Cardiac septum (tissue), 1 donor: ENCODE measurements at regions not wholly inside any gene's neighbourhood (a gene's known extent, or its start where the extent isn't known, plus 50 kb on each side); places are given as distances from the start of the nearest gene placed in this dataset.

Experiments
- DNase-seq: peaks from one replicate; pipeline ENCODE4 v3.0.0-alpha.2; 2020; ENCODE audit warnings: low spot score
- intact Hi-C: fragments of 100-400 bp; cut with DNase I; formaldehyde crosslinking; loops from one replicate; pipeline ENCODE4 v1.14.0; 2022
- donor health status: DM: no; HTN: no; CAD: no.

DNA sequence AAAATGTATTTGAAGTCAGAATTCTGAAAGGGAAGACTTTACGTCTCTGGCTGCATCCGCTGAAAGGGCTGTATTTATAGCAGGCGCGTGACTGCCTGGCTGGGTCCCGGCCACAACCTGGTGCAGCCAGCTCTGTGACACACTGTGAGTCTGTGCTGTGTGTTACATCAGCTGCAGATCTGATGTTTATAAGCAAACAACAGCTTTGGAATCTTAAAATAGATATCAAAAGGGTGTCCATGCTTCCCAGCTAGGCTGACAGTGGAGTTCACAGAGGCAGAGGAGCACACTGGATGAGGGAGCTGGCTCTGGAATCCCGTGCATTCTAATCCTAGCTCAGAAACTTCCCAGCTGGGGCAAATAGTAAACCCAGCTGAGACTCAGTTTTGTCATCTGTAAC, 433.4 kb upstream of the BRINP1 start:
- intact Hi-C loops: no loop called here
- DNase-seq: no peak

DNA sequence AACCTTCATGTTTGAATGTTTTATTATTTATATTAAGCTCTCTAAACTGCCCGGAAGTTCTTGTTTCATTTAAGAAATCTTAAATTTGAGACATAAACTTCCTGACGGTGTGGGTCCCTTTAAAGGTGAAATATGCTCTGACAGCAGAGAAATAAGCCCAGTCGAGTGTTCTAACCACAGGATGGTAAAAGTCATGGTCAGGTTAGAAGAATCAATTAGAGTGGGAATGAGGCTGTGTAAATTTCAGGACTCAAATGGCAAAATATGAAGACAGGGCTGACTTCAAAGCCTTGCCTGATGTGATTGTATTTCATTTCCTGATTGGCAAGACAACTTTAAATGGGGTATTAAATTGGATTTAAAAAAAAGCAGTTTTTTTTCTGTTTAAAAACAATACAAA, 432.9 kb upstream of the BRINP1 start:
- intact Hi-C loops: no loop called here
- DNase-seq: no peak

GRCh38 chr9:119801311-119801710, 432.1 kb upstream of the BRINP1 start:
- DNase-seq: no peak
- intact Hi-C loops: no loop called here

- DNase-seq: no peak
- intact Hi-C loops: loop anchor here (2.0 kb wide), 1 partner anchor 21 kb away; no protein-coding TSS in a partner anchor
These were observed 426.2 kb upstream of the BRINP1 start for GRCh38 chr9:119795395-119795794.

- intact Hi-C loops: loop anchor here (2.0 kb wide), 1 partner anchor 22 kb away; no protein-coding TSS in a partner anchor
- no peak for DNase-seq
These were observed 425.6 kb upstream of the BRINP1 start for GRCh38 chr9:119794836-119795235.

GRCh38 chr9:119793218-119793617, 424.0 kb upstream of the BRINP1 start:
- no peak for DNase-seq
- intact Hi-C loops: no loop called here

GRCh38 chr9:119792242-119792641, 423.0 kb upstream of the BRINP1 start:
- no peak for DNase-seq
- intact Hi-C loops: no loop called here

- intact Hi-C loops: no loop called here
- DNase-seq: no peak
These were observed 420.8 kb upstream of the BRINP1 start for GRCh38 chr9:119789987-119790386.

- DNase-seq: no peak
- intact Hi-C loops: no loop called here
These were observed 419.7 kb upstream of the BRINP1 start for GRCh38 chr9:119788921-119789320.

DNA sequence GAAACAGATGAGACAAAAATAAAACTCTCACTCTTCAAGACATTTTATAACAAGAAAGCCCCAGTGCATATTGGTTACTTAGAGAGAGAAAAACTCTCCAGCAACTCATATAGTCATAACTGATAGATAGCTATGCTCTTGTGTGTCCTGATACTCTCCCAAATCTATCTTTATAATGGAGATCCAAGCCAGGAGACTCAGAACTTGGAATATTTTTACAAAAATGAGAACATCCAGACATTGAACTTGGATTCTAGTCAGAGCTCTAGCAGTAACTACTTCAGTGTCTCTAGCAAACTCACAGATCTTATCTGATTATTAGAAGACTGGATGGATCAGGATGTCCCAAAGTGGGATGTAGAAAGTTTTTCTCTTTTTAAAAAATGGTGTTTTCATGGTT, 412.7 kb upstream of the BRINP1 start:
- intact Hi-C loops: no loop called here
- DNase-seq: no peak

DNA sequence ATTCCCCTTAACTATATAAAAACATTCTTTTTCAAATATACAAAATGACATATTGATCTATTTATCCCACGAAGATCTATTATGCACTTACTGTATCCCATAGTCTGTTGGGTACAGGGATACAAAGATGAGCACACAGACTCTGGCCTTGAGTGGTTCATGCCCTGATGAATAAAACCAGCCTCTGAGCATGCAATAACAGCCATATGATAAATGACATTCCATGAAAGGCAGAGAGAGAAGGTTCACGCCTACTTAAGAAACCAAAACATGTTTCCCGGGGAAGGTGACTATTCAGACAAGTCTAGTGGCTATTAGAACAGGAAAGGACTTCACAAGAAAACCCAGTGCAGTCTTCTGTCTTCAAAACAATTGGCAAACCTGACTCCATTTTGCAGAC, 406.2 kb upstream of the BRINP1 start:
- no peak for DNase-seq
- intact Hi-C loops: no loop called here

DNA sequence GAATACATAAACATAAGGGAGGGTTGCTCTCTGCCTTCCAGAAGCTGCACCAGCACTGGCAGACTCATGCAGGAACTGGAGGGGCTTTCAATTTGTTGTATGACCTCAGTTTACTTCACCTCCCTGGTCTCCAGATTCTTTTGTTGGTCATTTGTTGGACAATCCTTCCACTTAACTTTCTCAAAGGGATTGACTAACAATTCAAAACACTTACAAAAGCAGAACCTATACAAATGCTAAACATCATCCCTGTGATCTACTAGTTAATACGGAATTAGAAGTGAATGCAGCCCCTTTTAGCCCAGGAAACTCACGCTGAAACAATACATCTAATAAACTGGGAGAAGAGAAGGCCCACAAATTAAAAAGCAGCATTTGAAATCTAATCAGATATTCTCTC, 404.6 kb upstream of the BRINP1 start:
- intact Hi-C loops: no loop called here
- no peak for DNase-seq

DNA sequence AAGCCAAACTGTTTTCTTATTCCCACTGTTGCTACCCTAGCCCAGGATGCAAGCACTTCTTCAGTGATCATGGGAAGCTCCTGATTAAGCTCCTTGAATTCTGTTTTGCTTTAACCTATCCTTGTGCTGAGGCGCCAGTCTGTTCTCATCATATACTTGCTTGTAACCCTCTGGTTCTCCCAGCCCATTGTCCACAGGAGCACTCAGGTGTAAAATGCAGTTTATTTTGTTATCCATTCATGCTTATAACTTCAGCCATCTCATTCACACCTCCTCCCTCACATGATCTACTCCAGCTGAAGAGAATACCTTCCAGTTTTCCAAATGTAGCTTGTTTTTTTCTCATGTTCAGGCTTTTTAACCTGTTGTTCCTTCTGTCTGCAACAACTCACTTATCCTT, 402.1 kb upstream of the BRINP1 start:
- DNase-seq: no peak
- intact Hi-C loops: no loop called here

- intact Hi-C loops: no loop called here
- no peak for DNase-seq
These were observed 399.0 kb upstream of the BRINP1 start for GRCh38 chr9:119768266-119768665.

GRCh38 chr9:119765632-119766175, 396.5 kb upstream of the BRINP1 start:
- intact Hi-C loops: no loop called here
- DNase-seq: no peak

DNA sequence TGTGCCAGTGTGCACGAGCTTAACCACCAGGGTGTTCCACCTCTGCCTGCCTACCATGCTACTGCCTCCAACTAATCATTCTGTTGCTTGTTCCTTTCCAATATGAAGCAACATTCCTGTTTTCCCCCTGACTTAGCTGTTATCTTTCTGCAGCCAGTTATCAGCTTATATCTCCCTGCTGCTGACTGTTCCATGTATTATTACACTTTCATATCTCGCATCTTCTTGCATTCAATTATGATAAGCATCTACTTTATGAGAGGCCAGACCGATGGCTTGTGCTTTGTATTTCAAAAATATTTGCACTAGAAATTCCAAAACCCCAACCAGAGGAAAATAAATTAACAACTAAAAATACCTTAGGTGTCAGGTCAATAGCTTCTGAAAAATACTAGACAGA, 394.0 kb upstream of the BRINP1 start:
- intact Hi-C loops: no loop called here
- no peak for DNase-seq

- intact Hi-C loops: no loop called here
These were observed 392.6 kb upstream of the BRINP1 start for GRCh38 chr9:119761812-119762211.

DNA sequence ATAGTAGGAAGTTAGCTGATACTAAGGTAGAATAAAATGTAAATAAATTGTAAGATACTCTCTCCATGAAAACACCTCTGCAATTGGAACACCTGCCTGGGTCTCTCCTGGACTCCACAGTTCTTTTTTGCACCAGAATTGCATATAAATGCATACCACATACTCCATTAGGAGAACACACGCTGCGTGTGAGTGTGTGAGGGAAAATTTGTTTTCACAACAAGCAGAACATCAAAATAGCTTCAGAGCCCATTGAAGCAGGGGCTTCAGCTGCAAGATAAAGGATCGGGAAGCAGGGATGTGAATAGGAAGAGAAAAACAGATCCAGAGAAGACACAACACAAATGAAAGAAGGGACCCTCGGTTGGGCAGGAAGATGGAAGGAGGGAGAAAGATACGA, 389.8 kb upstream of the BRINP1 start:
- intact Hi-C loops: no loop called here

More at GRCh38 chr9:119761812-119762211, 392.6 kb upstream of the BRINP1 start:
- DNase-seq: no peak

DNA sequence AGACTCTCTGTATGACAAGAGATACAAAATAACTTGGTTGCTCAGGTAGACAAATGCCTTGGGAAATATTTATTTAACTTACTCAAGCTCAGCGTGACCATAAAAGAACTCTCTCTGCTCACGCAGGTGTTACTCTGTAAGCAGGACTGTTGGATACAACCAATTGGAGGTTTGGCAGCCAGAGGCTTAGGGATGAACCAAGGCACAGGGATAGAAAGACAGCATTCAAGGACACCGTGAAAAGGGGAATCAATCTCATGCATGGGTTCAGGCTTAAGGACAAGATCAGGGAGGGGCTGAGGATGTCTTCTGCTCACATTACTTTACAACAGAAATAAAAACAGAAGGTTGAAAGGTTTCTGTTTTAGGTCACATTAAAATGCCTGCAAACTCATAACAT, 389.0 kb upstream of the BRINP1 start:
- intact Hi-C loops: no loop called here
- DNase-seq: no peak

More for the DNA sequence above, 389.8 kb upstream of the BRINP1 start:
- no peak for DNase-seq

DNA sequence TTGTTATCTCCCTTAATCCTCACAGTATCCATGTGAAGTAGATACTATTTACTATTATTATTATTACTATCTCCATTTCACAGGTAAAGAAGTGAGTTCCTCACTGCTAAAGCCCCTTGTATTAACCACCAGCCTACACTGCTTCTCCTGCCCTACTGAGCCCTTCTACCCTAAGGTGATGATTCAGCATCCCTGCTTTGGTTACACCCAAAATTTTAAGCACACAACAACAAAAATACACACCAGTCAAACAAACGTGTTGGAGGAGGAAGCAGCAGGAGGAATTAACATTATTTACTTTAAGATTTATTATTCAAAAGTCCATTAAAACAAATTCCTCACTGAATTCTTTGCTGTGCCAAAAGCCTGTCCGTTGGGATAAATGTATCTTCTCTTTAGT, 370.2 kb upstream of the BRINP1 start:
- intact Hi-C loops: no loop called here
- no peak for DNase-seq

DNA sequence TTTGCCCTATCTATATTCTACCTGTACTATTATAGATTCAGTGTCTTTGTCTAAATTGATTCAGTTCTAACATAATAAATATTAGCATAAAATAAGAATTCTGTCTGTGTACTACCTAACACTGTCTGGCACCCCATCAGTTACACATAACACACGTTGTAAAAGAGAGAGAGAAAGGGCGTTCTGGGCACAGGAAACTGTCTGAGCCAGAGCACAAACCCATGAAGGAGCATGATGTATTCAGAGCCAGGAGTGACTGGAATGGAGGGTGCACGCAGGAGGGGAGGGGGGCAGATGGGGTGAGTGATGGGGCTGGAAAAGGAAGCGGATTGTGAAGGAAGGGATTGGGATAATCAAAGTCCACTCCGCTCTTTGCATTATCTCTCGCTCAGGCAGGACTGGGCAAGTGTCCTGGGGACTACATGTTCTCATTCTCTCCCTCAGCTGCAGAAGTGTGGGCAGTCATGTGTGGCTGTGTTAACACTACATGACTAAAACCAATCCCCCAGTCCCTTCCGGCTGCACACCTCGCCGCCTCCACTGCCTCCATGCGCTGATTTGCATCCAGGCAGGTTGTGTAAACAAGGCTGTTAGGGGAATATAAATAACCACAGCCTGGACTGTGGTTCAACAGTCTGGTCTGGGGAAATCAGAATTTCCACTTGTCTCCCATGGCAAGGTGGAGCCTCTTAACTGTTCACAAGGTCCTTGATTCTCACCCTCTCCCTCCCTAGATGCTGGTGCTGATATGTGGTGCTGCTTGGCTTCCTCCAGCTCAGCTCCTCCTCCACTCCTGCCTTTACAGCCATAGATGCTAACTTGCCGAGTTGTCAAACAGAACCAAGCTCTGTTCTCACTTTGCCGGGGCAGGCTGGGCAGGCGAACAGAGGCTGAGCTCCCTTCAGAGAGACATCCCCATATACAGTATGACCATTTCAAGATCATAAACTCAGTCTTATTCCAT, 367.5 kb upstream of the BRINP1 start:
- intact Hi-C loops: no loop called here

More for the DNA sequence above, 367.5 kb upstream of the BRINP1 start:
- no peak for DNase-seq
